Bronchial epithelial cell (primary cell): ENCODE measurements at regions not wholly inside any gene's neighbourhood (a gene's known extent, or its start where the extent isn't known, plus 50 kb on each side); places are given as distances from the start of the nearest gene placed in this dataset.

Source experiments
- DNase-seq: peaks from one replicate; pipeline ENCODE4 v3.0.0-alpha.2; 2010; ENCODE audit warnings: low read depth
- FAIRE-seq: peaks from 2 replicates; lab custom pipeline; 2011; peaks lifted over from hg19 to GRCh38; lab: Jason Lieb, UNC
- H3K27me3 ChIP-seq: 2 replicates; pipeline ENCODE4 v1.5.1; 2011; ENCODE audit warnings: low read length; ENCODE audit not compliant: control insufficient read depth, insufficient read depth
- H3K36me3 ChIP-seq: 2 replicates; pipeline ENCODE4 v1.5.1; 2011; ENCODE audit warnings: low read length; ENCODE audit not compliant: control insufficient read depth, insufficient read depth
- H3K4me3 ChIP-seq: 2 replicates; pipeline ENCODE4 v1.5.1; 2011; ENCODE audit warnings: mild to moderate bottlenecking, low read depth, low read length, control low read depth
- CTCF ChIP-seq: IDR thresholded peaks from 2 replicates; pipeline ENCODE4 v1.5.1; 2011; ENCODE audit warnings: mild to moderate bottlenecking, moderate library complexity, low read length, control low read depth, inconsistent platforms; ENCODE audit not compliant: insufficient read depth, severe bottlenecking

GRCh38 chr6:90917376-90917775 is 330.5 kb upstream of the MAP3K7 start:
- H3K36me3 ChIP-seq = no peaks in the 10 kb centered on the region
- no peak overlapping the region for H3K4me3 ChIP-seq
- no peaks in the 10 kb centered on the region for H3K27me3 ChIP-seq
- no peak for DNase-seq
- TF ChIP-seq CTCF = no peak
- FAIRE-seq = no peak

- Histone ChIP-seq H3K36me3 (no peaks in the 10 kb centered on the region), H3K27me3 (no peaks in the 10 kb centered on the region), H3K4me3 (no peak overlapping the region)
- FAIRE-seq (no peak), DNase-seq (no peak)
- TF ChIP-seq CTCF = no peak
These were observed 330.1 kb upstream of the MAP3K7 start for GRCh38 chr6:90916968-90917367.

- Histone ChIP-seq H3K4me3 (no peak overlapping the region), H3K36me3 (no peaks in the 10 kb centered on the region), H3K27me3 (no peaks in the 10 kb centered on the region)
- no peak for DNase-seq
- no peak for TF ChIP-seq CTCF
- FAIRE-seq = no peak
These were observed 328.5 kb upstream of the MAP3K7 start for GRCh38 chr6:90915224-90915915.

GRCh38 chr6:90914312-90914711 is 327.4 kb upstream of the MAP3K7 start:
- no peaks in the 10 kb centered on the region for H3K36me3 ChIP-seq
- no peak for DNase-seq

GRCh38 chr6:90913266-90913960 is 326.5 kb upstream of the MAP3K7 start:
- FAIRE-seq (no peak), DNase-seq (no peak)
- H3K4me3 ChIP-seq = no peak overlapping the region
- TF ChIP-seq CTCF = no peak
- no peaks in the 10 kb centered on the region for H3K27me3 ChIP-seq
- H3K36me3 ChIP-seq = no peaks in the 10 kb centered on the region

More at GRCh38 chr6:90914312-90914711, 327.4 kb upstream of the MAP3K7 start:
- no peak for TF ChIP-seq CTCF
- no peak for FAIRE-seq
- no peak overlapping the region for H3K4me3 ChIP-seq
- no peaks in the 10 kb centered on the region for H3K27me3 ChIP-seq
